ENCODE measurements at regions not wholly inside any gene's neighbourhood (a gene's known extent, or its start where the extent isn't known, plus 50 kb on each side); places are given as distances from the start of the nearest gene placed in this dataset.

GRCh38 chr1:102757363-102757762 is 351.0 kb downstream of the COL11A1 start:
- no peak overlapping the region for H3K27ac Mint-ChIP-seq
- no peaks in the 10 kb centered on the region for H3K9me3 Mint-ChIP-seq
- no peaks in the 10 kb centered on the region for H3K27me3 Mint-ChIP-seq (ENCODE audit: low read depth, poor library complexity)
- no peaks in the 10 kb centered on the region for H3K4me1 Mint-ChIP-seq
- DNase-seq: no peak
- H3K4me3 Mint-ChIP-seq: no peak overlapping the region
- TF ChIP-seq, protein P1, sequence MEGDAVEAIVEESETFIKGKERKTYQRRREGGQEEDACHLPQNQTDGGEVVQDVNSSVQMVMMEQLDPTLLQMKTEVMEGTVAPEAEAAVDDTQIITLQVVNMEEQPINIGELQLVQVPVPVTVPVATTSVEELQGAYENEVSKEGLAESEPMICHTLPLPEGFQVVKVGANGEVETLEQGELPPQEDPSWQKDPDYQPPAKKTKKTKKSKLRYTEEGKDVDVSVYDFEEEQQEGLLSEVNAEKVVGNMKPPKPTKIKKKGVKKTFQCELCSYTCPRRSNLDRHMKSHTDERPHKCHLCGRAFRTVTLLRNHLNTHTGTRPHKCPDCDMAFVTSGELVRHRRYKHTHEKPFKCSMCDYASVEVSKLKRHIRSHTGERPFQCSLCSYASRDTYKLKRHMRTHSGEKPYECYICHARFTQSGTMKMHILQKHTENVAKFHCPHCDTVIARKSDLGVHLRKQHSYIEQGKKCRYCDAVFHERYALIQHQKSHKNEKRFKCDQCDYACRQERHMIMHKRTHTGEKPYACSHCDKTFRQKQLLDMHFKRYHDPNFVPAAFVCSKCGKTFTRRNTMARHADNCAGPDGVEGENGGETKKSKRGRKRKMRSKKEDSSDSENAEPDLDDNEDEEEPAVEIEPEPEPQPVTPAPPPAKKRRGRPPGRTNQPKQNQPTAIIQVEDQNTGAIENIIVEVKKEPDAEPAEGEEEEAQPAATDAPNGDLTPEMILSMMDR (IDR thresholded peaks at IDR 0.05): no peak
- H3K36me3 Mint-ChIP-seq (ENCODE audit: low read depth): no peaks in the 10 kb centered on the region

- Mint-ChIP-seq H3K27ac (no peak overlapping the region), H3K4me3 (no peak overlapping the region), H3K4me1 (no peaks in the 10 kb centered on the region), H3K36me3 (ENCODE audit: low read depth) (no peaks in the 10 kb centered on the region), H3K27me3 (ENCODE audit: low read depth, poor library complexity) (no peaks in the 10 kb centered on the region), H3K9me3 (no peaks in the 10 kb centered on the region)
- TF ChIP-seq, protein P1 (IDR thresholded peaks at IDR 0.05): no peak
- no peak for DNase-seq
Measured at GRCh38 chr1:102751111-102751510, 357.2 kb downstream of the COL11A1 start.

DNA sequence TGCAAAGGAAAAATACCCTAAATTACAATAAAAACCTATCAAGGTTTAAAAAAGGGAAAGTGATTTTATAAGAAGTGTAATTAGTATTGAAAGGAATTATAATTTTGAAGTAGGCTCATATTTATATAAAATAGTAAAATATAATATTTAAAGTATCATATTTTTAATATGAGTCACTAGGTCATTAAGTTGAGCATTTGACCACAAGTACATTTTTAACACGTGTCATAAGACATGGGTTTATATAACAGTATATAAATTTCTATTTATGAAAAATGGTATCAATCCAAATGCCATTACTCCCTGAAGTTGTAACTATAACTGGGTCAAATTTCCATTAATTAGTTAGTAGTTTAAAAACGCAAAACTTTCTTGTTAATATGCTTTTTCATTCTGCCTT is 365.9 kb downstream of the COL11A1 start:
- no peaks in the 10 kb centered on the region for H3K36me3 Mint-ChIP-seq (ENCODE audit: low read depth)
- DNase-seq: no peak
- no peaks in the 10 kb centered on the region for H3K27me3 Mint-ChIP-seq (ENCODE audit: low read depth, poor library complexity)
- H3K4me3 Mint-ChIP-seq: no peak overlapping the region
- peaks cover 2% of the 10 kb centered on the region for H3K4me1 Mint-ChIP-seq
- peaks cover 14% of the 10 kb centered on the region for H3K9me3 Mint-ChIP-seq
- H3K27ac Mint-ChIP-seq: no peak overlapping the region
- TF ChIP-seq, protein P1 (IDR thresholded peaks at IDR 0.05): no peak

GRCh38 chr1:102733491-102734236 is 374.7 kb downstream of the COL11A1 start:
- Mint-ChIP-seq H3K4me1 (peaks cover 5% of the 10 kb centered on the region), H3K27me3 (ENCODE audit: low read depth, poor library complexity) (no peaks in the 10 kb centered on the region)
- TF ChIP-seq, protein P1 (IDR thresholded peaks at IDR 0.05): no peak

GRCh38 chr1:102732927-102733326 is 375.4 kb downstream of the COL11A1 start:
- no peaks in the 10 kb centered on the region for H3K9me3 Mint-ChIP-seq

More at GRCh38 chr1:102733491-102734236, 374.7 kb downstream of the COL11A1 start:
- no peak overlapping the region for H3K27ac Mint-ChIP-seq
- H3K4me3 Mint-ChIP-seq: no peak overlapping the region
- DNase-seq: no peak
- no peaks in the 10 kb centered on the region for H3K36me3 Mint-ChIP-seq (ENCODE audit: low read depth)
- H3K9me3 Mint-ChIP-seq: no peaks in the 10 kb centered on the region

More at GRCh38 chr1:102732927-102733326, 375.4 kb downstream of the COL11A1 start:
- TF ChIP-seq, protein P1 (IDR thresholded peaks at IDR 0.05): no peak
- DNase-seq: no peak
- Mint-ChIP-seq H3K27ac (no peak overlapping the region), H3K4me3 (no peak overlapping the region), H3K27me3 (ENCODE audit: low read depth, poor library complexity) (no peaks in the 10 kb centered on the region), H3K36me3 (ENCODE audit: low read depth) (no peaks in the 10 kb centered on the region), H3K4me1 (peaks cover 5% of the 10 kb centered on the region)

All from nephron progenitor cell (in vitro differentiated cells).